OCI-LY7 (cell line): ENCODE measurements at regions not wholly inside any gene's neighbourhood (a gene's known extent, or its start where the extent isn't known, plus 50 kb on each side); places are given as distances from the start of the nearest gene placed in this dataset.

Source experiments
- BruUV-seq: library from RNA; stranded (reverse); fragments of 400-500 nt; replicated peaks from 2 replicates; lab custom pipeline; 2021; lab: Mats Ljungman, UMichigan
- CTCF ChIA-PET: fragments of 300-600 bp; sonication (Branson Sonifier 250); formaldehyde crosslinking; loops from one replicate; lab custom pipeline; 2022; ENCODE audit warnings: antibody characterized with exemption; ENCODE audit not compliant: unreplicated experiment; lab: Charles Lee
- POLR2A ChIA-PET: fragments of 300-600 bp; sonication (Branson Sonifier 250); formaldehyde crosslinking; loops from one replicate; lab custom pipeline; 2022; ENCODE audit warnings: antibody characterized with exemption; lab: Charles Lee
- DNase-seq: peaks from one replicate; pipeline ENCODE4 v3.0.0-alpha.2; 2015; ENCODE audit warnings: low spot score
- H2AFZ ChIP-seq: fragments of 200-600 bp; sonication (generic), shearing (Covaris generic); 2 replicates; pipeline ENCODE4 v1.6.1; 2014; ENCODE audit warnings: mild to moderate bottlenecking, antibody characterized with exemption, low read length, moderate library complexity
- H3K27ac ChIP-seq: fragments of 200-600 bp; sonication (generic); 2 replicates; pipeline ENCODE4 v1.5.1; 2014; ENCODE audit warnings: mixed run types, low read depth, mild to moderate bottlenecking, moderate library complexity, low read length, inconsistent platforms; ENCODE audit not compliant: poor library complexity, severe bottlenecking
- H3K36me3 ChIP-seq: fragments of 200-600 bp; sonication (generic); 2 replicates; pipeline ENCODE4 v1.6.1; 2014; ENCODE audit warnings: mild to moderate bottlenecking, antibody characterized with exemption, low read length, moderate library complexity, mixed read lengths; ENCODE audit not compliant: insufficient read depth
- H3K4me1 ChIP-seq: fragments of 200-600 bp; sonication (generic); 2 replicates; pipeline ENCODE4 v1.5.1; 2014; ENCODE audit warnings: mild to moderate bottlenecking, low read length; ENCODE audit not compliant: insufficient read depth, poor library complexity, severe bottlenecking
- H3K4me2 ChIP-seq: fragments of 200-600 bp; sonication (generic); 2 replicates; pipeline ENCODE4 v1.6.1; 2014; ENCODE audit warnings: mild to moderate bottlenecking, low read length
- H3K4me3 ChIP-seq: fragments of 200-600 bp; sonication (generic); 2 replicates; pipeline ENCODE4 v1.5.1; 2014; ENCODE audit warnings: mild to moderate bottlenecking, low read depth, low read length; ENCODE audit not compliant: poor library complexity, severe bottlenecking
- H3K79me2 ChIP-seq: fragments of 200-600 bp; sonication (generic); 2 replicates; pipeline ENCODE4 v1.6.1; 2016; ENCODE audit warnings: low read depth, mild to moderate bottlenecking, low read length, moderate library complexity, mixed read lengths; ENCODE audit not compliant: insufficient read depth
- H3K9me2 ChIP-seq: fragments of 200-600 bp; sonication (generic); 2 replicates; pipeline ENCODE4 v1.6.1; 2016; ENCODE audit warnings: mild to moderate bottlenecking, low read length, mixed read lengths; ENCODE audit not compliant: insufficient read depth
- H3K9me3 ChIP-seq: fragments of 200-600 bp; sonication (generic); 2 replicates; pipeline ENCODE4 v1.6.1; 2014; ENCODE audit warnings: mild to moderate bottlenecking, mixed run types, low read length, mixed read lengths
- H4K20me1 ChIP-seq: fragments of 200-600 bp; sonication (generic); 2 replicates; pipeline ENCODE4 v1.6.1; 2014; ENCODE audit warnings: mild to moderate bottlenecking, antibody characterized with exemption, low read length, moderate library complexity, mixed read lengths; ENCODE audit not compliant: insufficient read depth
- EZH2phosphoT487 ChIP-seq: fragments of 200-600 bp; sonication (generic); IDR thresholded peaks from 2 replicates; pipeline ENCODE4 v1.6.1; 2018; ENCODE audit warnings: low read depth, borderline replicate concordance, mild to moderate bottlenecking, mixed run types, antibody characterized with exemption, low read length, moderate library complexity, mixed read lengths
- intact Hi-C: fragments of 100-400 bp; cut with micrococcal nuclease; formaldehyde crosslinking; loops from one replicate; pipeline ENCODE4 v1.10.0; 2022; ENCODE audit not compliant: unreplicated experiment
- TF ChIP-seq, protein P1 (sequence below): fragments of 200-600 bp; sonication (generic); conservative IDR thresholded peaks from 2 replicates; pipeline ENCODE4 v1.5.1; 2014; ENCODE audit warnings: mild to moderate bottlenecking, antibody characterized with exemption, low read length, moderate library complexity, mixed read lengths

DNA sequence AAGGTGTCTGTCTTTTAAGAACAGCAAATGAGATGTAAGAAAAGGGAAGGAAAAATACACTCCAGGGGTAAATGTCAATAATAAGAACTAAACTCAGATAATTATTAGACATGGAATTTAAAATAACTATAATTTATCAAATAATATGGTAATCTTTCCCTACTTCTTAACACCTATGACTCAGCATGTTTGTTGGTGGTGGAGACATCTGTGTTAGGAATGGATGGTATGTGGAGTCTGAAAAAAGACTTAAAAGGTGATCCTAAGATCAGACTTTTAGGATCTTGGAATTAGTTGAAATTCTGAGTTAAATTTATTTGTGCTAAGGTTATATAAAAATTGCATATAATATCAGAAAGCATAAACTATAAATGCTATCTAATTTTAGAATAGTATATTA, 915.1 kb downstream of the SLITRK5 start:
- Histone ChIP-seq H3K4me3 (no peak overlapping the region), H3K4me2 (no peak overlapping the region), H3K27ac (no peak overlapping the region), H3K9me2 (no peaks in the 10 kb centered on the region), H3K79me2 (no peaks in the 10 kb centered on the region), H3K36me3 (no peaks in the 10 kb centered on the region), H3K4me1 (no peaks in the 10 kb centered on the region), H4K20me1 (no peaks in the 10 kb centered on the region), H3K9me3 (no peaks in the 10 kb centered on the region), H2AFZ (no peak overlapping the region)
- TF ChIP-seq, protein P1, sequence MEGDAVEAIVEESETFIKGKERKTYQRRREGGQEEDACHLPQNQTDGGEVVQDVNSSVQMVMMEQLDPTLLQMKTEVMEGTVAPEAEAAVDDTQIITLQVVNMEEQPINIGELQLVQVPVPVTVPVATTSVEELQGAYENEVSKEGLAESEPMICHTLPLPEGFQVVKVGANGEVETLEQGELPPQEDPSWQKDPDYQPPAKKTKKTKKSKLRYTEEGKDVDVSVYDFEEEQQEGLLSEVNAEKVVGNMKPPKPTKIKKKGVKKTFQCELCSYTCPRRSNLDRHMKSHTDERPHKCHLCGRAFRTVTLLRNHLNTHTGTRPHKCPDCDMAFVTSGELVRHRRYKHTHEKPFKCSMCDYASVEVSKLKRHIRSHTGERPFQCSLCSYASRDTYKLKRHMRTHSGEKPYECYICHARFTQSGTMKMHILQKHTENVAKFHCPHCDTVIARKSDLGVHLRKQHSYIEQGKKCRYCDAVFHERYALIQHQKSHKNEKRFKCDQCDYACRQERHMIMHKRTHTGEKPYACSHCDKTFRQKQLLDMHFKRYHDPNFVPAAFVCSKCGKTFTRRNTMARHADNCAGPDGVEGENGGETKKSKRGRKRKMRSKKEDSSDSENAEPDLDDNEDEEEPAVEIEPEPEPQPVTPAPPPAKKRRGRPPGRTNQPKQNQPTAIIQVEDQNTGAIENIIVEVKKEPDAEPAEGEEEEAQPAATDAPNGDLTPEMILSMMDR = no peak
- no peak for TF ChIP-seq EZH2phosphoT487
- intact Hi-C loops = no loop called here
- CTCF ChIA-PET = no interaction called here
- POLR2A ChIA-PET = no interaction called here
- DNase-seq = no peak
- BruUV-seq = no TSS peak

GRCh38 chr13:88590574-88590973, 919.4 kb downstream of the SLITRK5 start:
- DNase-seq = no peak
- intact Hi-C loops = no loop called here

DNA sequence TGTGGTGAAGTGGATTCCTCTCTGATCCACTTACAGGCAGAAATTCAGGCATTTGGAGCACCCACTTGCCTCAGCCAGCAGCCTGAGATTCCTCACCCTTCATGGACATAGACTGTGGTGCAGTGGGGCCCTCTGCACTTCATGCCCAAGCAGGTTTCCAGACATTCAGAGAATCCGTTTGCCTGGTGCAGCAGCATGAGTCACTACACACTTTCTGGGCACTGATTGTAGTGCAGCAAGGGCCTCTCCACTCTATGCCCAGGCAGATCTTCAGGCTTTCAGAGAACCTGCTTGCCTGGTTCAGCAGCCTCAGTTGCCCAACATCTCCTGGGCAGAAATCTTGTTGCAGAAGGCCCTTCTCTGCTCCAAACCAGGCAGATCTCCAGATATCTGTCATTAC, 920.9 kb downstream of the SLITRK5 start:
- intact Hi-C loops = no loop called here
- H2AFZ ChIP-seq = no peak overlapping the region
- DNase-seq = no peak
- H3K4me1 ChIP-seq = no peaks in the 10 kb centered on the region
- no peaks in the 10 kb centered on the region for H3K9me3 ChIP-seq
- H3K9me2 ChIP-seq = no peaks in the 10 kb centered on the region
- no peak overlapping the region for H3K4me2 ChIP-seq
- no peak overlapping the region for H3K4me3 ChIP-seq
- no peaks in the 10 kb centered on the region for H3K79me2 ChIP-seq
- H3K36me3 ChIP-seq = no peaks in the 10 kb centered on the region
- BruUV-seq = no TSS peak
- CTCF ChIA-PET = no interaction called here
- no peak overlapping the region for H3K27ac ChIP-seq
- no peak for TF ChIP-seq EZH2phosphoT487
- TF ChIP-seq, protein P1 = no peak
- POLR2A ChIA-PET = interaction anchor here (1.6 kb wide), 1 partner anchor 9 kb away, joined by 4 read pairs; no protein-coding TSS in a partner anchor
- H4K20me1 ChIP-seq = no peaks in the 10 kb centered on the region

More at GRCh38 chr13:88590574-88590973, 919.4 kb downstream of the SLITRK5 start:
- H3K4me3 ChIP-seq = no peak overlapping the region
- POLR2A ChIA-PET = no interaction called here
- H3K36me3 ChIP-seq = no peaks in the 10 kb centered on the region
- H3K4me2 ChIP-seq = no peak overlapping the region
- CTCF ChIA-PET = no interaction called here
- no peaks in the 10 kb centered on the region for H4K20me1 ChIP-seq
- no peak overlapping the region for H3K27ac ChIP-seq
- H3K9me3 ChIP-seq = no peaks in the 10 kb centered on the region
- TF ChIP-seq, protein P1 = no peak
- no peak for TF ChIP-seq EZH2phosphoT487
- no peaks in the 10 kb centered on the region for H3K79me2 ChIP-seq
- no peaks in the 10 kb centered on the region for H3K4me1 ChIP-seq
- no peak overlapping the region for H2AFZ ChIP-seq
- BruUV-seq = no TSS peak
- no peaks in the 10 kb centered on the region for H3K9me2 ChIP-seq
